SU-DHL-6 (cell line): ENCODE measurements at regions not wholly inside any gene's neighbourhood (a gene's known extent, or its start where the extent isn't known, plus 50 kb on each side); places are given as distances from the start of the nearest gene placed in this dataset.

Source experiments
- H2AFZ ChIP-seq: fragments of 200-600 bp; sonication (generic); 2 replicates; pipeline ENCODE4 v1.6.1; 2014; ENCODE audit warnings: low read depth, mild to moderate bottlenecking, moderate library complexity, mixed read lengths, antibody characterized with exemption, low read length; ENCODE audit not compliant: severe bottlenecking
- H3F3A ChIP-seq: fragments of 200-600 bp; shearing (Covaris generic); 2 replicates; pipeline ENCODE4 v1.6.0; 2016; ENCODE audit warnings: antibody characterized with exemption, mild to moderate bottlenecking; ENCODE audit not compliant: insufficient read depth
- H3K27ac ChIP-seq: fragments of 200-600 bp; sonication (generic); 2 replicates; pipeline ENCODE4 v1.5.1; 2016; ENCODE audit warnings: low read depth, mild to moderate bottlenecking, low read length, moderate library complexity, mixed read lengths
- H3K27me3 ChIP-seq: fragments of 200-600 bp; sonication (generic), shearing (Covaris generic); 2 replicates; pipeline ENCODE4 v1.6.0; 2014; ENCODE audit warnings: mild to moderate bottlenecking, low read length
- H3K36me3 ChIP-seq: fragments of 200-600 bp; sonication (generic); 2 replicates; pipeline ENCODE4 v1.6.1; 2014; ENCODE audit warnings: mild to moderate bottlenecking, low read length, mixed read lengths
- H3K4me2 ChIP-seq: fragments of 300-600, 200-600 bp; shearing (Covaris generic), sonication (generic); 2 replicates; pipeline ENCODE4 v1.6.0; 2014; ENCODE audit warnings: low read length, low read depth, mild to moderate bottlenecking; ENCODE audit not compliant: poor library complexity, severe bottlenecking
- H3K4me3 ChIP-seq: fragments of 200-600 bp; sonication (generic); 2 replicates; pipeline ENCODE4 v1.5.1; 2014; ENCODE audit warnings: antibody characterized with exemption, low read length, mild to moderate bottlenecking, mixed read lengths; ENCODE audit not compliant: insufficient read depth, poor library complexity, severe bottlenecking
- H3K79me2 ChIP-seq: fragments of 200-600 bp; sonication (generic); 2 replicates; pipeline ENCODE4 v1.6.1; 2014; ENCODE audit warnings: mild to moderate bottlenecking, low read length, moderate library complexity; ENCODE audit not compliant: insufficient read depth
- H3K9ac ChIP-seq: fragments of 200-600 bp; sonication (generic); 2 replicates; pipeline ENCODE4 v1.7.0; 2014; ENCODE audit warnings: mild to moderate bottlenecking, low read length
- H3K9me2 ChIP-seq: fragments of 200-600 bp; sonication (generic); replicated peaks from 2 replicates; pipeline ENCODE4 v1.6.1; 2014; ENCODE audit warnings: low read length; ENCODE audit not compliant: insufficient read depth
- H3K9me3 ChIP-seq: fragments of 200-600 bp; sonication (generic); 2 replicates; pipeline ENCODE4 v1.6.1; 2014; ENCODE audit warnings: low read length, mixed read lengths; ENCODE audit not compliant: insufficient read depth
- H4K20me1 ChIP-seq: fragments of 200-600 bp; sonication (generic); 2 replicates; pipeline ENCODE4 v1.6.1; 2014; ENCODE audit warnings: low read depth, mild to moderate bottlenecking, antibody characterized with exemption, low read length, moderate library complexity, mixed read lengths
- CTCF ChIP-seq: fragments of 200-600 bp; sonication (generic); IDR thresholded peaks from one replicate; pipeline ENCODE4 v1.5.1; 2017; ENCODE audit warnings: antibody characterized with exemption, mild to moderate bottlenecking, low read length, moderate library complexity; ENCODE audit not compliant: insufficient read depth, poor library complexity, severe bottlenecking
- EZH2phosphoT487 ChIP-seq: fragments of 200-600 bp; sonication (generic), shearing (Covaris generic); conservative IDR thresholded peaks from 2 replicates; pipeline ENCODE4 v1.6.1; 2018; ENCODE audit warnings: mild to moderate bottlenecking, antibody characterized with exemption, low read length, moderate library complexity, mixed read lengths

- no peaks in the 10 kb centered on the region for H3F3A ChIP-seq
- H3K27ac ChIP-seq = no peak overlapping the region
- H3K36me3 ChIP-seq = no peaks in the 10 kb centered on the region
- no peak overlapping the region for H2AFZ ChIP-seq
- no peaks in the 10 kb centered on the region for H4K20me1 ChIP-seq
- no peak overlapping the region for H3K4me2 ChIP-seq
- H3K27me3 ChIP-seq = no peaks in the 10 kb centered on the region
- no peak for TF ChIP-seq CTCF
- TF ChIP-seq EZH2phosphoT487 = no peak
- no peak overlapping the region for H3K4me3 ChIP-seq
- H3K79me2 ChIP-seq = no peaks in the 10 kb centered on the region
- H3K9me2 ChIP-seq = no peaks in the 10 kb centered on the region
- no peak overlapping the region for H3K9ac ChIP-seq
- H3K9me3 ChIP-seq = no peaks in the 10 kb centered on the region
Measured at GRCh38 chr4:54473798-54474197, 184.0 kb upstream of the KIT start.

- Histone ChIP-seq H3K4me3 (no peak overlapping the region), H3K4me2 (no peak overlapping the region), H3K27me3 (no peaks in the 10 kb centered on the region), H3K27ac (no peak overlapping the region), H2AFZ (no peak overlapping the region), H3K9me2 (no peaks in the 10 kb centered on the region), H3K36me3 (no peaks in the 10 kb centered on the region), H3K9ac (no peak overlapping the region), H3K9me3 (no peaks in the 10 kb centered on the region), H4K20me1 (no peaks in the 10 kb centered on the region), H3K79me2 (no peaks in the 10 kb centered on the region), H3F3A (no peaks in the 10 kb centered on the region)
- no peak for TF ChIP-seq EZH2phosphoT487
- no peak for TF ChIP-seq CTCF
Measured at GRCh38 chr4:54475546-54475945, 182.2 kb upstream of the KIT start.

GRCh38 chr4:54482529-54483200, 175.1 kb upstream of the KIT start:
- Histone ChIP-seq H3F3A (no peaks in the 10 kb centered on the region), H3K9me3 (no peaks in the 10 kb centered on the region), H3K36me3 (no peaks in the 10 kb centered on the region), H4K20me1 (no peaks in the 10 kb centered on the region), H3K4me2 (no peak overlapping the region), H3K27ac (no peak overlapping the region), H3K79me2 (no peaks in the 10 kb centered on the region), H3K4me3 (no peak overlapping the region), H3K27me3 (no peaks in the 10 kb centered on the region), H2AFZ (no peak overlapping the region), H3K9me2 (no peaks in the 10 kb centered on the region), H3K9ac (no peak overlapping the region)
- TF ChIP-seq CTCF (no peak), EZH2phosphoT487 (no peak)
